ENCODE measurements at regions not wholly inside any gene's neighbourhood (a gene's known extent, or its start where the extent isn't known, plus 50 kb on each side); places are given as distances from the start of the nearest gene placed in this dataset.

GRCh38 chr5:5587474-5587873, 165.0 kb downstream of the ICE1 start:
- TF ChIP-seq CTCF (conservative IDR thresholded peaks at IDR 0.05 in 1 of 2, IDR thresholded peaks at IDR 0.05 in 1 of 2; ENCODE audit: low read depth in 1 of 2, low read length in 2 of 2) (no peak), EZH2 (IDR thresholded peaks at IDR 0.05; ENCODE audit: low read length, missing control alignments) (no peak)

Data from fibroblast of lung (primary cell).